Heart left ventricle (tissue), 16 donors: ENCODE measurements at regions not wholly inside any gene's neighbourhood (a gene's known extent, or its start where the extent isn't known, plus 50 kb on each side); places are given as distances from the start of the nearest gene placed in this dataset.

Experiments used
- ATAC-seq, 4 donors: fragments of 200-7000 bp; cut with Tn5 transposase; one replicate each; pipeline ENCODE4 v1.9.1; 2020 to 2022; ENCODE audit warnings: moderate library complexity in 4 of 4, mild to moderate bottlenecking in 3 of 4, moderate number of reproducible peaks in 1 of 4
- DNase-seq, 5 donors: peaks; one replicate each; pipeline ENCODE4 v3.0.0-alpha.2; 2020
- H3K27ac ChIP-seq, 12 donors: fragments of 200-600 bp; sonication (generic) in 4 of 12; one replicate each; pipeline versions ENCODE4 v1.5.0 to v1.8.0; 2016 to 2022; ENCODE audit warnings: mild to moderate bottlenecking in 2 of 12
- H3K27me3 ChIP-seq, 9 donors: fragments of 200-600 bp; sonication (generic) in 2 of 9; one replicate each; pipeline versions ENCODE4 v1.5.1 to v1.8.0; 2016 to 2022; ENCODE audit warnings: mild to moderate bottlenecking in 3 of 9
- H3K36me3 ChIP-seq, 9 donors: fragments of 200-600 bp; sonication (generic) in 2 of 9; one replicate each; pipeline versions ENCODE4 v1.5.0 to v1.8.0; 2018 to 2022; ENCODE audit warnings: mild to moderate bottlenecking in 2 of 9
- H3K4me1 ChIP-seq, 12 donors: fragments of 200-600 bp; sonication (generic) in 4 of 12; one replicate each; pipeline versions ENCODE4 v1.5.0 to v1.8.0; 2016 to 2022; ENCODE audit warnings: mild to moderate bottlenecking in 3 of 12
- H3K4me3 ChIP-seq, 12 donors: fragments of 200-600 bp; sonication (generic) in 4 of 12; one replicate each; pipeline versions ENCODE4 v1.5.0 to v1.8.0; 2017 to 2022; ENCODE audit warnings: mild to moderate bottlenecking in 9 of 12, moderate library complexity in 4 of 12
- H3K9me3 ChIP-seq, 12 donors: fragments of 200-600 bp; sonication (generic) in 4 of 12; one replicate each; pipeline versions ENCODE4 v1.5.0 to v1.8.0; 2016 to 2022; ENCODE audit warnings: mild to moderate bottlenecking in 1 of 12
- CTCF ChIP-seq, 12 donors: fragments of 200-600 bp; sonication (generic) in 4 of 12; IDR thresholded peaks; one replicate each; pipeline versions ENCODE4 v1.5.0 to v1.8.0; 2018 to 2022; ENCODE audit warnings: antibody characterized with exemption in 12 of 12, mild to moderate bottlenecking in 5 of 12
- POLR2A ChIP-seq, 2 donors: fragments of 450-650 bp; IDR thresholded peaks; one replicate each; pipeline ENCODE4 v1.6.1; 2017; ENCODE audit warnings: antibody characterized with exemption in 2 of 2, mild to moderate bottlenecking in 2 of 2, moderate library complexity in 2 of 2
- WGBS, 4 donors: extraction: QIAGEN DNeasy Blood & Tissue Kit in 2 of 4; methylation state at CpG; one replicate each; pipeline versions ENCODE4 v1.1.5 to v1.1.7; 2013 to 2018; 5-methylcytosine and 5-hydroxymethylcytosine counted together
- intact Hi-C, 10 donors: fragments of 100-400 bp; cut with DNase I; formaldehyde crosslinking; loops; one replicate each; pipeline versions ENCODE4 v1.11.1 to v1.14.2; 2022
- donor health status: ischemic (EF 13 %, LVEDD 7.1; RV severe dilation, severe dysfunction).
- donor health status: healthy with polysubstance abuse.
- donor health status: DM: no; HTN: yes; CAD: no.
- donor health status: DM: no; HTN: no; CAD: no.
- donor health status: ischemic (EF 25% LVEDD 6.9; RV normal size, moderate dysfunction).
- donor health status: ischemic (EF 25% LVEDD 5.7; RV mildly dilated, moderate dysfunction).
- donor health status: healthy.
- donor health status: DM: yes; HTN: yes; CAD: no.
- donor health status: ischemic (EF 35%, LVEDD 5.7; RV mildly dilated, moderate dysfunction).
- donor health status: nonischemic (EF 11% LVEDD 7.7; RV severe dilation, severe dysfunction).
- donor health status: DM: yes; HTN: yes; CAD: no.
- donor health status: PGD.
- donor health status: ischemic (EF 29% LVEDD 5.4; RV normal size, mild dysfunction).
- donor health status: nonischemic (EF 23%, LVEDD 6.1; RV moderate dilation, normal function).

GRCh38 chr3:78129707-78130106 is 1089.8 kb downstream of the ROBO2 start:
- ATAC-seq (no peak), DNase-seq (no peak)
- H3K36me3 ChIP-seq, result no peaks in the 10 kb centered on the region
- H3K27me3 ChIP-seq, result no peaks in the 10 kb centered on the region
- H3K4me3 ChIP-seq, result no peak overlapping the region
- H3K4me1 ChIP-seq, result peaks cover 0 to 2% (median 0%) of the 10 kb centered on the region in 12 donors
- H3K9me3 ChIP-seq, result no peaks in the 10 kb centered on the region
- no peak overlapping the region for H3K27ac ChIP-seq
- intact Hi-C loops, result no loop called here
- TF ChIP-seq POLR2A (IDR thresholded peaks at IDR 0.05), result no peak
- TF ChIP-seq CTCF (IDR thresholded peaks at IDR 0.05), result no peak

GRCh38 chr3:78130741-78131290 is 1090.9 kb downstream of the ROBO2 start:
- H3K4me3 ChIP-seq, result no peak overlapping the region
- H3K4me1 ChIP-seq, result peaks cover 0 to 2% (median 0%) of the 10 kb centered on the region in 12 donors
- no peak overlapping the region for H3K27ac ChIP-seq
- no peaks in the 10 kb centered on the region for H3K9me3 ChIP-seq
- intact Hi-C loops, result no loop called here
- TF ChIP-seq CTCF (IDR thresholded peaks at IDR 0.05), result no peak
- no peak for TF ChIP-seq POLR2A (IDR thresholded peaks at IDR 0.05)
- ATAC-seq, result no peak
- H3K27me3 ChIP-seq, result no peaks in the 10 kb centered on the region
- no peaks in the 10 kb centered on the region for H3K36me3 ChIP-seq
- no peak for DNase-seq
- WGBS, 4 donors, result 44 to 49% (median 45%) methylated on average over 4 of the region's 4 CpGs

- no peak for TF ChIP-seq CTCF (IDR thresholded peaks at IDR 0.05)
- no peak for TF ChIP-seq POLR2A (IDR thresholded peaks at IDR 0.05)
- Histone ChIP-seq H3K4me3 (no peak overlapping the region), H3K9me3 (no peaks in the 10 kb centered on the region), H3K27me3 (no peaks in the 10 kb centered on the region), H3K27ac (no peak overlapping the region), H3K4me1 (peaks cover 0 to 2% (median 0%) of the 10 kb centered on the region in 12 donors), H3K36me3 (no peaks in the 10 kb centered on the region)
- intact Hi-C loops, result no loop called here
- ATAC-seq (no peak), DNase-seq (no peak)
- 73 to 98% (median 80%) methylated on average over 3 of the region's 3 CpGs for WGBS, 4 donors
These were observed 1094.6 kb downstream of the ROBO2 start for GRCh38 chr3:78134496-78134895.

GRCh38 chr3:78139166-78139565 is 1099.3 kb downstream of the ROBO2 start:
- TF ChIP-seq POLR2A (IDR thresholded peaks at IDR 0.05) (no peak), CTCF (IDR thresholded peaks at IDR 0.05) (no peak)
- no peak overlapping the region for H3K4me3 ChIP-seq
- H3K9me3 ChIP-seq, result peaks cover 0 to 10% (median 0%) of the 10 kb centered on the region in 12 donors
- no peak for ATAC-seq
- H3K27me3 ChIP-seq, result no peaks in the 10 kb centered on the region
- no peak for DNase-seq
- H3K27ac ChIP-seq, result no peak overlapping the region
- intact Hi-C loops, result no loop called here
- WGBS, 4 donors, result 67 to 77% (median 72%) methylated on average over 3 of the region's 3 CpGs
- H3K36me3 ChIP-seq, result no peaks in the 10 kb centered on the region
- H3K4me1 ChIP-seq, result no peaks in the 10 kb centered on the region
